ENCODE measurements at regions not wholly inside any gene's neighbourhood (a gene's known extent, or its start where the extent isn't known, plus 50 kb on each side); places are given as distances from the start of the nearest gene placed in this dataset.

- no peak overlapping the region for H3K4me3 ChIP-seq (ENCODE audit: low read depth, low read length)
- H3K4me1 ChIP-seq (ENCODE audit: control insufficient read depth, insufficient read depth, low read length) = no peaks in the 10 kb centered on the region
- no peaks in the 10 kb centered on the region for H3K36me3 ChIP-seq (ENCODE audit: control insufficient read depth in 2 of 2, insufficient read depth in 1 of 2, low read length in 2 of 2)
- ChIA-PET POLR2A (no interaction called here), CTCF (no interaction called here)
- TF ChIP-seq ZNF24 (tag by site-specific recombination; IDR thresholded peaks at IDR 0.05) = no peak
- TF ChIP-seq ZNF362 (tag by site-specific recombination; IDR thresholded peaks at IDR 0.05) = no peak
- no peak for TF ChIP-seq ZNF2 (tag by site-specific recombination; IDR thresholded peaks at IDR 0.05)
- no peaks in the 10 kb centered on the region for H3K9me3 ChIP-seq (ENCODE audit: control insufficient read depth, insufficient read depth, low read depth, low read length)
- H3K27ac ChIP-seq (ENCODE audit: extremely low read depth, low read depth, low read length) = no peak overlapping the region
Measured at GRCh38 chr16:7983676-7984075, 606.6 kb downstream of the TMEM114 start.

DNA sequence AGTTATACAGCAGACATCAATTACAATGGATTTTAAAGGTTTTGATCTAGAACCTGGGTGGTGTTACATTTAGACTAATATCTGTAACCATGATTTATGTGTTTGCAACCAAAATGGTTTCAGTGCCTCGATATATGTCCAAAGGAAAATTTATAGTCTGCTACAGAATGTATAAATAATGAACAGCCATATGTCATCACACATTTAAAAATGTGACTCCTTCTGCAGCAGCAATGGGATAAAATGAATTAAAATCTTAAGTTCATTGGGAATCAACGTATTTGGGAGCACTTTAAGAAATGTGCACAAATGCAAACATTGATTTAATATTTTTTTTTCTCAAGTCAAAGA lies 610.2 kb downstream of the TMEM114 start:
- no peak for TF ChIP-seq ZNF423 (tag by site-specific recombination; IDR thresholded peaks at IDR 0.05)
- TF ChIP-seq ZNF48 (tag by site-specific recombination; IDR thresholded peaks at IDR 0.05) = no peak
- no peak for TF ChIP-seq ZNF776 (tag by site-specific recombination; IDR thresholded peaks at IDR 0.05; ENCODE audit: borderline replicate concordance)
- Histone ChIP-seq H3K9me3 (ENCODE audit: control insufficient read depth, insufficient read depth, low read depth, low read length) (no peaks in the 10 kb centered on the region), H3K4me3 (ENCODE audit: low read depth, low read length) (no peak overlapping the region), H3K27ac (ENCODE audit: extremely low read depth, low read depth, low read length) (no peak overlapping the region), H3K4me1 (ENCODE audit: control insufficient read depth, insufficient read depth, low read length) (no peaks in the 10 kb centered on the region), H3K36me3 (ENCODE audit: control insufficient read depth in 2 of 2, insufficient read depth in 1 of 2, low read length in 2 of 2) (no peaks in the 10 kb centered on the region)
- ChIA-PET POLR2A (no interaction called here), CTCF (no interaction called here)

DNA sequence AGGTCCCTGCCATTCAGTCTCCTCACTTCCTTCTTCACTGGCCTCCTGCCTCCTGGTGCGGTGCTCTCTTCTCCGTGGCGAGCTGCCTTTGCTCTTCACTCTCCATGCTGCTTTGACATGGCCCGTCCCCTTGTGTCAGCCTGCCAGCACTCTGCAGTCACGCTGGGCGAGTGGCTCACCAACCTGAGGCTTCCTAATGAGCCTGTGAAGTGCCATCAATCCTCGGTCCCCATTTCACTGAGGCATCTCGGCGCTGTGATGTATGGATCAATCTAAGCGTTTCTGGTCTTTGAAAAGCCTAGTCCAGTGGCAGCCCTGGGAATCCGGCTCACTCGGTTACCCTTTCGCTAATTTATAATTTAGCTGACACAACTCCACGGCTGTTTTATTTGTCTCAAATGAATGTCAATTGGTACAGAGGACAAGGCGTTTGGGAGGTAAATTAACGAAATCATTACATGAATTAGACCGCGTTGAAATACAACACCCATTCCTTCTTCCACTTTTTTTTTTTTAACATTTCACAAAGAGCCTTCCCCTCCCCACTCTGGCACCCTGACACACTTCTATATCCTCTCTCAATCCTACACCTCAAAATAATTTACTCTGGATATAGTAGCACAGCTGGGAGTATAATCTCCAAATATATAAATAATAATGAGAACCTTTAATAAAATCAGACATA lies 610.7 kb downstream of the TMEM114 start:
- CTCF ChIA-PET = no interaction called here

More for the DNA sequence above, 610.7 kb downstream of the TMEM114 start:
- no peak overlapping the region for H3K27ac ChIP-seq (ENCODE audit: extremely low read depth, low read depth, low read length)
- POLR2A ChIA-PET = no interaction called here
- H3K36me3 ChIP-seq (ENCODE audit: control insufficient read depth in 2 of 2, insufficient read depth in 1 of 2, low read length in 2 of 2) = no peaks in the 10 kb centered on the region
- H3K4me3 ChIP-seq (ENCODE audit: low read depth, low read length) = no peak overlapping the region
- TF ChIP-seq ZNF621 (tag by site-specific recombination; IDR thresholded peaks at IDR 0.05) (no peak), GLI4 (tag by site-specific recombination; IDR thresholded peaks at IDR 0.05) (no peak), ZNF433 (tag by site-specific recombination; IDR thresholded peaks at IDR 0.05; ENCODE audit: low read depth) (no peak), PRDM1 (tag by site-specific recombination; IDR thresholded peaks at IDR 0.05) (no peak), ZNF670 (tag by site-specific recombination; IDR thresholded peaks at IDR 0.05; ENCODE audit: low read depth) (no peak), ZSCAN16 (tag by site-specific recombination; IDR thresholded peaks at IDR 0.05) (no peak), ZNF449 (tag by site-specific recombination; IDR thresholded peaks at IDR 0.05) (no peak), ZFHX2 (tag by site-specific recombination; conservative IDR thresholded peaks at IDR 0.05) (no peak), ZNF785 (tag by site-specific recombination; IDR thresholded peaks at IDR 0.05) (no peak), ZBTB17 (tag by site-specific recombination; IDR thresholded peaks at IDR 0.05) (no peak), ZNF184 (tag by site-specific recombination; IDR thresholded peaks at IDR 0.05) (no peak), ZSCAN23 (tag by site-specific recombination; IDR thresholded peaks at IDR 0.05) (no peak), ZNF521 (tag by site-specific recombination; IDR thresholded peaks at IDR 0.05) (no peak), HOXA7 (CRISPR knock-in tag; IDR thresholded peaks at IDR 0.05; ENCODE audit: borderline replicate concordance) (no peak), ZNF677 (tag by site-specific recombination; IDR thresholded peaks at IDR 0.05) (no peak), TRIM28 (IDR thresholded peaks at IDR 0.05; ENCODE audit: borderline replicate concordance, low read length) (no peak), ZNF2 (tag by site-specific recombination; IDR thresholded peaks at IDR 0.05) (no peak), TCF7L2 (IDR thresholded peaks at IDR 0.05; ENCODE audit: borderline replicate concordance, low read depth, low read length) (no peak), ZIC2 (tag by site-specific recombination; IDR thresholded peaks at IDR 0.05) (no peak)
- TF ChIP-seq, protein P1, sequence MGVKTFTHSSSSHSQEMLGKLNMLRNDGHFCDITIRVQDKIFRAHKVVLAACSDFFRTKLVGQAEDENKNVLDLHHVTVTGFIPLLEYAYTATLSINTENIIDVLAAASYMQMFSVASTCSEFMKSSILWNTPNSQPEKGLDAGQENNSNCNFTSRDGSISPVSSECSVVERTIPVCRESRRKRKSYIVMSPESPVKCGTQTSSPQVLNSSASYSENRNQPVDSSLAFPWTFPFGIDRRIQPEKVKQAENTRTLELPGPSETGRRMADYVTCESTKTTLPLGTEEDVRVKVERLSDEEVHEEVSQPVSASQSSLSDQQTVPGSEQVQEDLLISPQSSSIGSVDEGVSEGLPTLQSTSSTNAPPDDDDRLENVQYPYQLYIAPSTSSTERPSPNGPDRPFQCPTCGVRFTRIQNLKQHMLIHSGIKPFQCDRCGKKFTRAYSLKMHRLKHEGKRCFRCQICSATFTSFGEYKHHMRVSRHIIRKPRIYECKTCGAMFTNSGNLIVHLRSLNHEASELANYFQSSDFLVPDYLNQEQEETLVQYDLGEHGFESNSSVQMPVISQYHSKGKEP (tag by site-specific recombination; IDR thresholded peaks at IDR 0.05) = no peak
- H3K9me3 ChIP-seq (ENCODE audit: control insufficient read depth, insufficient read depth, low read depth, low read length) = no peaks in the 10 kb centered on the region
- no peaks in the 10 kb centered on the region for H3K4me1 ChIP-seq (ENCODE audit: control insufficient read depth, insufficient read depth, low read length)
